DMS79 (cell line): ENCODE measurements at regions not wholly inside any gene's neighbourhood (a gene's known extent, or its start where the extent isn't known, plus 50 kb on each side); places are given as distances from the start of the nearest gene placed in this dataset.

ENCODE experiments used
- DNase-seq: peaks from one replicate; lab custom pipeline; 2025; lab: John Stamatoyannopoulos, UW

- no peak for DNase-seq
Observed at GRCh38 chr7:155360495-155361345, 63.0 kb downstream of the INSIG1 start.

- DNase-seq = no peak
Observed at GRCh38 chr7:155361346-155361680, 63.6 kb downstream of the INSIG1 start.

GRCh38 chr7:155361947-155362346 lies 64.3 kb downstream of the INSIG1 start:
- no peak for DNase-seq

- no peak for DNase-seq
Observed at GRCh38 chr7:155362380-155363145, 64.9 kb downstream of the INSIG1 start.

GRCh38 chr7:155363146-155363539 lies 65.5 kb downstream of the INSIG1 start:
- DNase-seq = no peak

- no peak for DNase-seq
Observed at GRCh38 chr7:155363852-155364600, 66.3 kb downstream of the INSIG1 start.

GRCh38 chr7:155365146-155365874 lies 67.6 kb downstream of the INSIG1 start:
- DNase-seq = no peak

GRCh38 chr7:155368894-155369600 lies 71.4 kb downstream of the INSIG1 start:
- DNase-seq = no peak

GRCh38 chr7:155369766-155370165 lies 72.1 kb downstream of the INSIG1 start:
- no peak for DNase-seq

GRCh38 chr7:155371331-155371883 lies 73.7 kb downstream of the INSIG1 start:
- no peak for DNase-seq

GRCh38 chr7:155371884-155372781 lies 74.5 kb downstream of the INSIG1 start:
- DNase-seq = no peak

GRCh38 chr7:155372782-155373358 lies 75.2 kb downstream of the INSIG1 start:
- no peak for DNase-seq

- no peak for DNase-seq
Observed at GRCh38 chr7:155373359-155374273, 75.9 kb downstream of the INSIG1 start.

- no peak for DNase-seq
Observed at GRCh38 chr7:155374276-155375252, 76.9 kb downstream of the INSIG1 start.

GRCh38 chr7:155375337-155376277 lies 77.9 kb downstream of the INSIG1 start:
- peak; percentile 48 for DNase-seq
